T-helper 1 cell treated with Interleukin-12 subunit alpha and Interleukin-12 subunit beta and Interleukin-4 antibody, amounts not matched to agents 30 μg/mL and 1 μg/mL, for 36 hours (primary cell): ENCODE measurements at regions not wholly inside any gene's neighbourhood (a gene's known extent, or its start where the extent isn't known, plus 50 kb on each side); places are given as distances from the start of the nearest gene placed in this dataset.

Source experiments
- H3K27ac Mint-ChIP-seq: one replicate; pipeline ENCODE4 v1.8.0; 2021; ENCODE audit warnings: mild to moderate bottlenecking, mixed read lengths
- H3K27me3 Mint-ChIP-seq: one replicate; pipeline ENCODE4 v1.8.0; 2021; ENCODE audit warnings: low read depth, mixed read lengths
- H3K36me3 Mint-ChIP-seq: one replicate; pipeline ENCODE4 v1.8.0; 2021; ENCODE audit warnings: low read depth, mixed read lengths
- H3K4me1 Mint-ChIP-seq: one replicate; pipeline ENCODE4 v1.8.0; 2021; ENCODE audit warnings: low read depth, mixed read lengths
- H3K4me3 Mint-ChIP-seq: one replicate; pipeline ENCODE4 v1.8.0; 2021; ENCODE audit warnings: mild to moderate bottlenecking, moderate library complexity, mixed read lengths
- H3K9me3 Mint-ChIP-seq: one replicate; pipeline ENCODE4 v1.8.0; 2021; ENCODE audit warnings: mixed read lengths

DNA sequence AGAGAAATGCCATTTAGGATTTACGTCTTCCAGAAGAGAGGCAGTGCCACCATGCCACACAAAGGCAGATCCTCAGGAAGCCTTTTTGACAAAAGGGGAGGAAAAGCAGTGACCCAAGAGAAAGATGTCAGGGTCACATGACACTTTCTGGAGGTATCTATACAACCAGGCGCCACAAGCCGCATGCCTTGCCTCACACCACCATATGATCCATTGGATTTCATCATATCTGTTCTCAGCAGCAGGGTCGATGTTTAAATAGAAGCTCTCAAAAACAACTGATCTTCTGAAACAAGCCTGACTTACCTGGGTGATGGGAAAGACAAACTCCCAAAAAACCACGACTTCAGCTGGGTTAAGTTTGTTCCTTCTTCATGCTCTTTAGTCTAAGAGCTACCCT, 52.5 kb upstream of the UNC5B start:
- H3K27me3 Mint-ChIP-seq, result no peaks in the 10 kb centered on the region
- no peak overlapping the region for H3K27ac Mint-ChIP-seq
- H3K9me3 Mint-ChIP-seq, result no peaks in the 10 kb centered on the region
- no peak overlapping the region for H3K4me3 Mint-ChIP-seq
- no peaks in the 10 kb centered on the region for H3K36me3 Mint-ChIP-seq
- H3K4me1 Mint-ChIP-seq, result no peaks in the 10 kb centered on the region

DNA sequence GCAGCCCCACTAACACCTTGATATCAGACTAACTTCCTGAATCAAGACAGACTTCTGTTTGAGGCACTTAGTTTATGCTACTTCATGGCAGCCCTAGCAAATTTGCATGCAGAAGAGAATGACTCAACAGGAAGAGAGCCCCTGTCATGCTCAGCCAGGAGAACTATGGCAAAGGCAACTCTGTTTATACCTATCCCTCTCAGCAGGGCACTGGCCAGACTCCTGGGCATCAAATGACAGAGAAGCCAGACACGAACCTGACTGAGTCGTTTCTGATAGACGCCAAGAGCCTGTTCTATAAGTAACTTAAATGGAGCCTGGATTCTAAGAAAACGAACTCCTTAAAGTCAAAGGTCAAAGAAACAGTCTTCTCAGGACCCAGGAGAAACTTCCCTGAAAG, 50.9 kb upstream of the UNC5B start:
- Mint-ChIP-seq H3K4me3 (no peak overlapping the region), H3K27me3 (no peaks in the 10 kb centered on the region), H3K4me1 (no peaks in the 10 kb centered on the region), H3K36me3 (no peaks in the 10 kb centered on the region), H3K27ac (no peak overlapping the region), H3K9me3 (no peaks in the 10 kb centered on the region)
